ENCODE measurements at regions not wholly inside any gene's neighbourhood (a gene's known extent, or its start where the extent isn't known, plus 50 kb on each side); places are given as distances from the start of the nearest gene placed in this dataset.

- no peak overlapping the region for H3K4me3 ChIP-seq (ENCODE audit: low read depth in 1 of 2, low read length in 1 of 2)
- no peaks in the 10 kb centered on the region for H3K9me3 ChIP-seq
- H3K27me3 ChIP-seq = peaks cover 46% of the 10 kb centered on the region
- H3K4me1 ChIP-seq (ENCODE audit: control insufficient read depth in 1 of 2, insufficient read depth in 1 of 2, low read depth in 1 of 2, low read length in 1 of 2) = peaks cover 0 to 12% of the 10 kb centered on the region in 2 experiments
- TF ChIP-seq CTCF (IDR thresholded peaks at IDR 0.05) = no peak
- H3K36me3 ChIP-seq = no peaks in the 10 kb centered on the region
- H3K27ac ChIP-seq = no peak overlapping the region
Observed at GRCh38 chr16:86013867-86014266, 114.9 kb downstream of the IRF8 start.

- no peaks in the 10 kb centered on the region for H3K9me3 ChIP-seq
- H3K4me3 ChIP-seq (ENCODE audit: low read depth in 1 of 2, low read length in 1 of 2) = no peak overlapping the region
- H3K4me1 ChIP-seq (ENCODE audit: control insufficient read depth in 1 of 2, insufficient read depth in 1 of 2, low read depth in 1 of 2, low read length in 1 of 2) = peaks cover 0 to 12% of the 10 kb centered on the region in 2 experiments
- TF ChIP-seq CTCF (IDR thresholded peaks at IDR 0.05) = no peak
- no peaks in the 10 kb centered on the region for H3K36me3 ChIP-seq
- no peak overlapping the region for H3K27ac ChIP-seq
- H3K27me3 ChIP-seq = peaks cover 62% of the 10 kb centered on the region
Observed at GRCh38 chr16:86015606-86016005, 116.6 kb downstream of the IRF8 start.

- no peaks in the 10 kb centered on the region for H3K36me3 ChIP-seq
- no peak for TF ChIP-seq CTCF (IDR thresholded peaks at IDR 0.05)
- H3K4me1 ChIP-seq (ENCODE audit: control insufficient read depth in 1 of 2, insufficient read depth in 1 of 2, low read depth in 1 of 2, low read length in 1 of 2) = peaks cover 0 to 12% of the 10 kb centered on the region in 2 experiments
- no peak overlapping the region for H3K27ac ChIP-seq
- H3K4me3 ChIP-seq (ENCODE audit: low read depth in 1 of 2, low read length in 1 of 2) = no peak overlapping the region
- H3K9me3 ChIP-seq = no peaks in the 10 kb centered on the region
- peaks cover 61% of the 10 kb centered on the region for H3K27me3 ChIP-seq
Observed at GRCh38 chr16:86016201-86016965, 117.4 kb downstream of the IRF8 start.

GRCh38 chr16:86018071-86018470, 119.1 kb downstream of the IRF8 start:
- H3K27me3 ChIP-seq = peaks cover 50% of the 10 kb centered on the region
- no peak for TF ChIP-seq CTCF (IDR thresholded peaks at IDR 0.05)
- no peaks in the 10 kb centered on the region for H3K9me3 ChIP-seq
- no peak overlapping the region for H3K4me3 ChIP-seq (ENCODE audit: low read depth in 1 of 2, low read length in 1 of 2)
- peaks cover 0 to 12% of the 10 kb centered on the region in 2 experiments for H3K4me1 ChIP-seq (ENCODE audit: control insufficient read depth in 1 of 2, insufficient read depth in 1 of 2, low read depth in 1 of 2, low read length in 1 of 2)
- H3K36me3 ChIP-seq = no peaks in the 10 kb centered on the region
- H3K27ac ChIP-seq = no peak overlapping the region

- no peak for TF ChIP-seq CTCF (IDR thresholded peaks at IDR 0.05)
- Histone ChIP-seq H3K27ac (no peak overlapping the region), H3K36me3 (no peaks in the 10 kb centered on the region), H3K4me1 (ENCODE audit: control insufficient read depth in 1 of 2, insufficient read depth in 1 of 2, low read depth in 1 of 2, low read length in 1 of 2) (peaks cover 0 to 12% of the 10 kb centered on the region in 2 experiments), H3K9me3 (no peaks in the 10 kb centered on the region), H3K4me3 (ENCODE audit: low read depth in 1 of 2, low read length in 1 of 2) (no peak overlapping the region), H3K27me3 (peaks cover 50% of the 10 kb centered on the region)
Observed at GRCh38 chr16:86018487-86018886, 119.5 kb downstream of the IRF8 start.

Measured in neutrophil (primary cell).